Small intestine (tissue), 7 donors: ENCODE measurements at regions not wholly inside any gene's neighbourhood (a gene's known extent, or its start where the extent isn't known, plus 50 kb on each side); places are given as distances from the start of the nearest gene placed in this dataset.
"Not testable (repeated sequence)": the region's sequence is repeated elsewhere in the genome, so short reads cannot be mapped to it uniquely, and the experiment has no call there.

Source experiments
- DNase-seq, 2 donors: peaks; one replicate each; pipeline versions ENCODE4 v3.0.0 to v3.0.0-alpha.2; 2013
- FAIRE-seq: peaks from 2 replicates; lab custom pipeline; 2012; peaks lifted over from hg19 to GRCh38; lab: Jason Lieb, UNC
- H3K27ac ChIP-seq, 3 donors: one replicate each; pipeline ENCODE4 v1.5.1; 2013; ENCODE audit warnings: low read length in 2 of 3, mild to moderate bottlenecking in 2 of 3, control low read depth in 1 of 3, inconsistent platforms in 1 of 3, low read depth in 1 of 3, moderate library complexity in 1 of 3
- H3K27me3 ChIP-seq, 3 donors: one replicate each; pipeline ENCODE4 v1.6.1; 2013; ENCODE audit warnings: low read length in 3 of 3, inconsistent platforms in 1 of 3; ENCODE audit not compliant: control insufficient read depth in 3 of 3, insufficient read depth in 3 of 3
- H3K36me3 ChIP-seq, 3 donors: one replicate each; pipeline ENCODE4 v1.6.1; 2013; ENCODE audit warnings: low read length in 3 of 3, inconsistent platforms in 1 of 3, low read depth in 1 of 3, mild to moderate bottlenecking in 1 of 3, moderate library complexity in 1 of 3; ENCODE audit not compliant: control insufficient read depth in 3 of 3, insufficient read depth in 2 of 3
- H3K4me1 ChIP-seq, 3 donors: one replicate each; pipeline ENCODE4 v1.6.1; 2013; ENCODE audit warnings: low read length in 2 of 3, inconsistent platforms in 1 of 3, low read depth in 1 of 3, mild to moderate bottlenecking in 1 of 3, moderate library complexity in 1 of 3; ENCODE audit not compliant: control insufficient read depth in 3 of 3, insufficient read depth in 2 of 3
- H3K4me3 ChIP-seq, 3 donors: one replicate each; pipeline ENCODE4 v1.5.1; 2013; ENCODE audit warnings: low read length in 3 of 3, control low read depth in 1 of 3, inconsistent platforms in 1 of 3, low read depth in 1 of 3, mild to moderate bottlenecking in 1 of 3, moderate library complexity in 1 of 3
- H3K9me3 ChIP-seq, 2 donors: one replicate each; pipeline ENCODE4 v1.6.1; 2013; ENCODE audit warnings: low read depth in 1 of 2, low read length in 1 of 2; ENCODE audit not compliant: control insufficient read depth in 2 of 2, insufficient read depth in 1 of 2
- WGBS, 3 donors: extraction: QIAGEN DNeasy Blood & Tissue Kit; methylation state at CpG; one replicate each; pipeline ENCODE4 v1.1.7; 2013; 5-methylcytosine and 5-hydroxymethylcytosine counted together
- donor health status: healthy with polysubstance abuse.
- donor health status: control.
- donor health status: control.
- donor health status: Bipolar disorder and iron deficiency.
- donor health status: healthy.

DNA sequence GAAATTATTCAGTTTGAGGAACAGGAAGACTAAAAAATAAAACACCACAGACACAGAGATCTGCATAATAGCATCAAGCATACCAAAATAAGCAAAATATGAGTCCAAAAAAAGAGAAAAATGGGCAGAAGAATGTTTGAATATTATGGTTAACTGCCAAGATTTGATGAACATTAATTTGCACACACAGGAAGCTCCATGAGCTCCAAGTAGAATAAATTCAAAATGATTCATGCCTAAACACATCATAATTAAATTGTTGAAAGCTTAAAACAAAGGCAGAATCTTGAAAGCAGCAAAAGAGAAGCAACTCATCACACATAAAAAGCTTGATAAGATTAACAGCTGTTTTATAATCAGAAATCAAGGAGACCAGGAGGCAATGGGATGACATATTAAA, 156.6 kb upstream of the ARSJ start:
- no peak for DNase-seq
- H3K27ac ChIP-seq: no peak overlapping the region

GRCh38 chr4:114137984-114138383, 158.5 kb upstream of the ARSJ start:
- DNase-seq (no peak), FAIRE-seq (no peak)
- Histone ChIP-seq H3K4me3 (no peak overlapping the region), H3K9me3 (no peaks in the 10 kb centered on the region), H3K27ac (no peak overlapping the region), H3K4me1 (no peaks in the 10 kb centered on the region), H3K36me3 (no peaks in the 10 kb centered on the region), H3K27me3 (no peaks in the 10 kb centered on the region)
- WGBS, 3 donors: 86 to 92% (median 89%) methylated on average over 2 of the region's 2 CpGs

More for the DNA sequence above, 156.6 kb upstream of the ARSJ start:
- FAIRE-seq: no peak
- Histone ChIP-seq H3K9me3 (no peaks in the 10 kb centered on the region), H3K4me3 (no peak overlapping the region), H3K27me3 (no peaks in the 10 kb centered on the region), H3K36me3 (no peaks in the 10 kb centered on the region), H3K4me1 (no peaks in the 10 kb centered on the region)

GRCh38 chr4:114146947-114147618, 167.6 kb upstream of the ARSJ start:
- no peak overlapping the region for H3K4me3 ChIP-seq
- H3K27ac ChIP-seq: no peak overlapping the region
- DNase-seq: no peak
- FAIRE-seq: no peak
- WGBS, 3 donors: 76 to 87% (median 78%) methylated on average over 10 of the region's 10 CpGs
- H3K4me1 ChIP-seq: no peaks in the 10 kb centered on the region
- H3K36me3 ChIP-seq: no peaks in the 10 kb centered on the region
- H3K9me3 ChIP-seq: peaks cover 0 to 10% of the 10 kb centered on the region in 2 donors
- H3K27me3 ChIP-seq: no peaks in the 10 kb centered on the region

DNA sequence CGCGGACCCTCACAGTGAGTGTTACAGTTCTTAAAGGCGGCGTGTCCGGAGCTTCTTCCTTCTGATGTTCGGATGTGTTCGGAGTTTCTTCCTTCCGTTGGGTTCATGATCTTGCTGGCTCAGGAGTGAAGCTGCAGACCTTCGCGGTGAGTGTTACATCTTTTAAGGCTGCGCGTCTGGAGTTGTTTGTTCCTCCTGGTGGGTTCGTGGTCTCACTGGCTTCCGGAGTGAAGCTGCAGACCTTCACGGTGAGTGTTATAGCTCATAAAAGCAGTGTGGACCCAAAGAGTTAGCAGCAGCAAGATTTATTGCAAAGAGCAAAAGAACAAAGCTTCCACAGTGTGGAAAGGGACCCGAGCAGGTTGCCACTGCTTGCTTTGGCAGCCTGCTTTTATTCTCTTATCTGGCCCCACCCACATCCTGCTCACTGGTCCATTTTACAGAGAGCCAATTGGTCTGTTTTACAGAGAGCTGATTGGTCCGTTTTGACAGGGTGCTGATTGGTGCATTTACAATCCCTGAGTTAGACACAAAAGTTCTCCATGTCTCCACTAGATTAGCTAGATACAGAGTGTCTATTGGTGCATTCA, 168.3 kb upstream of the ARSJ start:
- not testable (repeated sequence) for H3K36me3 ChIP-seq, DNase-seq, H3K27ac ChIP-seq, H3K27me3 ChIP-seq, H3K4me3 ChIP-seq, H3K4me1 ChIP-seq, FAIRE-seq
- H3K9me3 ChIP-seq: peaks cover 0 to 10% of the 10 kb centered on the region in 2 donors
- WGBS, 3 donors: 73 to 79% (median 78%) methylated on average over 17 of the region's 17 CpGs

GRCh38 chr4:114148372-114149070, 169.1 kb upstream of the ARSJ start:
- not testable (repeated sequence) for H3K4me3 ChIP-seq, DNase-seq, H3K27me3 ChIP-seq, H3K4me1 ChIP-seq, FAIRE-seq, H3K36me3 ChIP-seq, H3K27ac ChIP-seq
- WGBS, 3 donors: 92 to 96% (median 95%) methylated on average over 25 to 27 of the region's 27 CpGs
- H3K9me3 ChIP-seq: peaks cover 0 to 10% of the 10 kb centered on the region in 2 donors

- H3K4me1 ChIP-seq: no peaks in the 10 kb centered on the region
- H3K27me3 ChIP-seq: no peaks in the 10 kb centered on the region
- H3K4me3 ChIP-seq: no peak overlapping the region
- peaks cover 0 to 2% of the 10 kb centered on the region in 2 donors for H3K9me3 ChIP-seq
- H3K36me3 ChIP-seq: no peaks in the 10 kb centered on the region
- 78 to 91% (median 89%) methylated on average over 1 of the region's 1 CpG for WGBS, 3 donors
- FAIRE-seq (peak; percentile 33), DNase-seq (no peak)
- no peak overlapping the region for H3K27ac ChIP-seq
Measured at GRCh38 chr4:114156371-114156770, 176.9 kb upstream of the ARSJ start.

GRCh38 chr4:114161809-114162208, 182.4 kb upstream of the ARSJ start:
- FAIRE-seq (no peak), DNase-seq (peak in 1 of 2 donors; percentile 10)
- Histone ChIP-seq H3K4me3 (no peak overlapping the region), H3K36me3 (no peaks in the 10 kb centered on the region), H3K4me1 (no peaks in the 10 kb centered on the region), H3K9me3 (no peaks in the 10 kb centered on the region), H3K27me3 (no peaks in the 10 kb centered on the region), H3K27ac (no peak overlapping the region)

GRCh38 chr4:114163051-114163450, 183.6 kb upstream of the ARSJ start:
- no peaks in the 10 kb centered on the region for H3K9me3 ChIP-seq
- FAIRE-seq (no peak), DNase-seq (no peak)
- no peak overlapping the region for H3K4me3 ChIP-seq
- H3K4me1 ChIP-seq: no peaks in the 10 kb centered on the region
- no peak overlapping the region for H3K27ac ChIP-seq
- H3K27me3 ChIP-seq: no peaks in the 10 kb centered on the region
- H3K36me3 ChIP-seq: no peaks in the 10 kb centered on the region
- 91 to 96% (median 93%) methylated on average over 4 of the region's 4 CpGs for WGBS, 3 donors
